Vagina (tissue), 2 donors: ENCODE measurements at regions not wholly inside any gene's neighbourhood (a gene's known extent, or its start where the extent isn't known, plus 50 kb on each side); places are given as distances from the start of the nearest gene placed in this dataset.

Experiments used
- CTCF ChIP-seq, 3 experiments: fragments of 450-650 bp in 2 of 3; fragments of 200-600 bp in 1 of 3; sonication (generic) in 1 of 3; IDR thresholded peaks; one replicate each; pipeline ENCODE4 v1.5.1; 2017 to 2019; ENCODE audit warnings: antibody characterized with exemption in 3 of 3, mild to moderate bottlenecking in 2 of 3, moderate library complexity in 2 of 3
- POLR2A ChIP-seq, 2 donors: fragments of 450-650 bp; IDR thresholded peaks; one replicate each; pipeline ENCODE4 v1.6.1; 2017; ENCODE audit warnings: antibody characterized with exemption in 2 of 2, mild to moderate bottlenecking in 2 of 2, moderate library complexity in 2 of 2
- POLR2AphosphoS5 ChIP-seq, 2 donors: sonication (generic); formaldehyde crosslinking; IDR thresholded peaks; one replicate each; pipeline ENCODE4 v1.9.0; 2017; ENCODE audit warnings: antibody characterized with exemption in 2 of 2, mild to moderate bottlenecking in 2 of 2, low read depth in 1 of 2; ENCODE audit not compliant: insufficient read depth in 1 of 2

- TF ChIP-seq POLR2A (IDR thresholded peaks at IDR 0.05) (no peak), CTCF (IDR thresholded peaks at IDR 0.05) (no peak), POLR2AphosphoS5 (IDR thresholded peaks at IDR 0.05; ENCODE audit: insufficient read depth in 1 of 2, low read depth in 1 of 2) (no peak)
These were observed 67.5 kb downstream of the CCDC185 start for GRCh38 chr1:223460566-223461189.
